ENCODE measurements at regions not wholly inside any gene's neighbourhood (a gene's known extent, or its start where the extent isn't known, plus 50 kb on each side); places are given as distances from the start of the nearest gene placed in this dataset.

DNA sequence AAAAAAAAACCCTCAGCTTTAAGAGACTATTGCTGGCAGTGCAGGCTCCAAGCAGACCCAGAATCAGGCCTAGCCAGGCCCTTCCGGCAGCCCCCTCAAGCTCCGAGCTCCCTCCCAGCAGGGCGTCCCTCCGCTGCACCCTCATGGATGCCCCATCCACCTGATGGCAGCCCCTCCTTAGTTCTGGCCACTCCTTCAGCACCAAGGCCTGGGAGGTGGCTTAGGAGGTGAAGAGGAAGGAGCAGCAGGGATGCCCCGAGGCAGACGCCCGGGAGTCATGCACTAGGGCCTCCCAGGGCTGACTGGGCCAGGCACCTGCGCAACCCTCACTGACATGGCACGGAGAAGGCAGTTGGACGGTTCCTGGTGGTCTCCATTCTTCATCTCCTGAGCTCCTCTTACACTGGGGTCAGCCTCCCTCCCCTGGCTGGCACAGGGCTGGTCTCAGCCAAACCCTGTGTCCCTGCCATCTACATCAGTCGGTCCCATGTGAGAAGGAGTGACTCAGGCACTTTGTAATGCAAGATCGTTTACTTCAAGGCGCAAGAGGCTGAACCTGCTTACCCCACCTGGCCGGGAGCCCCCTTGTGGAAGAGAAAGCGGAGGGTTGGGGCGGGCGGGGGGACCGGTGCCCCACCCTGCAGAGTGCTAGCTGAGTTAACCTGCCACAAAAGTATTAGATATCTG is 53.5 kb upstream of the ID2 start:
- no peak for DNase-seq

DNA sequence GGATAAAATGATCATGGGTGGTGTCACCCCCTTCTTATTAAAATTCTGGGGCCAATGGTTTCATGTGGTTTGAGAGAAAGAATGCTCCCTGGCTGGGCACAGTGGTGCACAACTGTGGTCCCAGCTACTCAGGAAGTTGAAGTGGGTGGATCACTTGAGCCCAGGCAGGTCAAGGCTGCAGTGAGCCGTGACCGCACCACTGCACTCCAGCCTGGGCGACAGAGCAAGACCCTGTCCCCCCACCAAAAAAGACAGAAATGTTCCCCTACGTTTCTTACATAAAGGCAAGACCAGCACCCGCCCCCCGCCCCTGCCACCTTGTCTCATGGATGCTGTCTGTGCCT is 53.0 kb upstream of the ID2 start:
- DNase-seq: no peak

DNA sequence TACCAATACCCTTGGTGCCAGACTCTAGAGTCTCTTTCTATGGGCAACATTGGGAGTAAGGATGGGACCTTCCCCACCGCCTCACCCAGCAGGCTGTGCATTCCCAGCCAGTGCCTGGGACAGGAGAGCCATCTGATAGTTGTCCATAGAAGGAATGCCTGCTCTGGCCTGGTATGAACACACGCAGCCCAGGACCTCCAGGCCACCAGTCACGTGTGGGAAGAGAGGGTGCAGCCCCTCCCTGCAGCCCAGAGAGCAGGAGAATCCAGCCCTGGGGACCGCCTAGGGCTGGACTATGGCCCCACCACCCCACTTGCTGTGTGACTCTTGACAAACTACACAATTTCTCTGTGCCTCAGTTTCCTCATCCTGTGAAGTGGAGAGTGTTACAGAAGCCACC is 52.5 kb upstream of the ID2 start:
- no peak for DNase-seq

DNA sequence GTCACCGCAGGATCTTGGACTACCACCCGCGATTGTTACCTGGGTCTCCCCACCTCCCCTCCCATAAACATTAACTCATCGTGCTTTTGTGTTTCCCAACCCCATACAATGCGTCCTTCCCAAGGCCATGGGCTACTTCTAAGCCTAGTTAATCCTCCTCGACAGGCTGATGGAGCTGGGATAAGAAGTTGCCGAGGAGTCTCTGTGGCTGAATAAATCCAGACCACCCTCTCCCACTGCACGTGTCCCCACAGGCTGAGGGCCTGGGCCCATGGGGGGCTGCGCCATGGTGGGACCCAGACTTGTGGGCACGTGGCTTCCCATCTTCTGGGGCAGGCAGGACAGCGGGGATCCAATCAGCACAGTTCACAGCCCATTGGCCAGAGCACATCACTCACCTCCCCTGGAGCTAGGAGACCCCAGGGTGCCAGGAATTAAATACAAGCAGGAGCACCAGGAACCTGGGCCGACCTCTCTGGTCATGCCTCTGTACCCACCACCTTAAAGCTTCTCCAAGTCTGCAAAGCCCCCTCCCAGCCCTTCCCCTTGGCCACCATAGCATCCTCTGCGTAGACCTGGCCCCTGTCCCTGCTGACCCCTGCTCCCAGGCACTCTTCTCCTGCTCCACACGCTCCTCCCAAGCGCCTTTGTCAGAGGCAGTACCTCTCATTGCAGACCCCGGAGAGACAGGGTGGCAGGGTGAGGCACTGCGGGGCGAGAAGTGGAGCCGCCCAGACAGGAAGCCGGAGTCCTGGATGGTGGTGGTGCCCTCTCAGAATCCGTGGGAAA is 51.0 kb upstream of the ID2 start:
- no peak for DNase-seq

DNA sequence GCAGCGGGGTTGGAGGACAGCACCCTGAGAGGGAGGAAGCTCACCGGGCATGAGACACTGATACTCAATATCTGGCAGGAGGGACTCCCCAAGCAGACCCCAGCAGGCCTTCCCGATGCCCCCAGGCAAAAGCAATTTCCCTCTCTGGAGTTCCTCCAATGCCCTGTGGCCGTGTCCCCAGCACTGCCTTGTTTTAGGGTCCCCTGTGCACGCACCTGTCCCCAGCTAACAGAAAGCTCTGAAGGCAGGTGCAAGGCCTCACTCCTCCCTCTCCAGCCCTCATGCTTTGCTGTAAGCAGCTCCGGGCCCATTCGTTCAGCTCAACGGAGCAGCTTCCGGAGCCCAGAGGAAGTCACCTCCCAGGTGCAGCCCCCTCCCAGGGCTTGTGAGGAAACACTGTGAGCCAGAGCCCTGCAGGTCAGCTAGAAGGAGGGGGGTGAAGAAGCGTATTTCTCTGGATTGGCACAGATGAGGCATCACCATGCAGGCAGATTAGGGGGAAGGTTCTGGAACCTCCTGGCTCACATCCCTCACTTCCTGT is 50.3 kb upstream of the ID2 start:
- no peak for DNase-seq

Measured in CD4-positive, alpha-beta T cell treated with Interleukin-10 for 1 hour (primary cell).